ENCODE measurements at regions not wholly inside any gene's neighbourhood (a gene's known extent, or its start where the extent isn't known, plus 50 kb on each side); places are given as distances from the start of the nearest gene placed in this dataset.

DNA sequence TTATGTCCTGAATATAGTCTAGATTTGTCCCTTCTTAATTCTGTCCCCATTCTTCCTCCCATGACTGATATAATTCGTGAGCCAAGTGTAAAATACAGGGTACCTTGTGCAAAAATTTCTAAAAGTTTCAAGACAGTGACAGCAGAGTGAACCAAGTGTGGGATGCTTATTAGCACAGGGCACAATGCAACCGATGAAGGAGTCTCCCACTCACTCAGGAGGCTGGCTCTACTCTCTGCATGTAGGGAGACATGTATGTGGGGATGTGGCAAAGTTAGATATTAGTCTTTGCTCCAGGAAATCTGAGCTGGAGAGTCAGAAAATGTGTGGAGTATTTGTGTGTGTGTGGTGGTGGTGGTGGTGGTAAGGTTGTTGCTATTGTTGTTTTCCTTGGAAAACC, 305.9 kb downstream of the CHL1 start:
- TF ChIP-seq, protein P1, sequence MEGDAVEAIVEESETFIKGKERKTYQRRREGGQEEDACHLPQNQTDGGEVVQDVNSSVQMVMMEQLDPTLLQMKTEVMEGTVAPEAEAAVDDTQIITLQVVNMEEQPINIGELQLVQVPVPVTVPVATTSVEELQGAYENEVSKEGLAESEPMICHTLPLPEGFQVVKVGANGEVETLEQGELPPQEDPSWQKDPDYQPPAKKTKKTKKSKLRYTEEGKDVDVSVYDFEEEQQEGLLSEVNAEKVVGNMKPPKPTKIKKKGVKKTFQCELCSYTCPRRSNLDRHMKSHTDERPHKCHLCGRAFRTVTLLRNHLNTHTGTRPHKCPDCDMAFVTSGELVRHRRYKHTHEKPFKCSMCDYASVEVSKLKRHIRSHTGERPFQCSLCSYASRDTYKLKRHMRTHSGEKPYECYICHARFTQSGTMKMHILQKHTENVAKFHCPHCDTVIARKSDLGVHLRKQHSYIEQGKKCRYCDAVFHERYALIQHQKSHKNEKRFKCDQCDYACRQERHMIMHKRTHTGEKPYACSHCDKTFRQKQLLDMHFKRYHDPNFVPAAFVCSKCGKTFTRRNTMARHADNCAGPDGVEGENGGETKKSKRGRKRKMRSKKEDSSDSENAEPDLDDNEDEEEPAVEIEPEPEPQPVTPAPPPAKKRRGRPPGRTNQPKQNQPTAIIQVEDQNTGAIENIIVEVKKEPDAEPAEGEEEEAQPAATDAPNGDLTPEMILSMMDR (conservative IDR thresholded peaks at IDR 0.05; ENCODE audit: low read depth), result no peak
- ChIA-PET CTCF (no interaction called here), POLR2A (ENCODE audit: low non-redundant PET) (no interaction called here)
- DNase-seq (ENCODE audit: low spot score), result no peak
- H3K27ac ChIP-seq, result no peak overlapping the region

DNA sequence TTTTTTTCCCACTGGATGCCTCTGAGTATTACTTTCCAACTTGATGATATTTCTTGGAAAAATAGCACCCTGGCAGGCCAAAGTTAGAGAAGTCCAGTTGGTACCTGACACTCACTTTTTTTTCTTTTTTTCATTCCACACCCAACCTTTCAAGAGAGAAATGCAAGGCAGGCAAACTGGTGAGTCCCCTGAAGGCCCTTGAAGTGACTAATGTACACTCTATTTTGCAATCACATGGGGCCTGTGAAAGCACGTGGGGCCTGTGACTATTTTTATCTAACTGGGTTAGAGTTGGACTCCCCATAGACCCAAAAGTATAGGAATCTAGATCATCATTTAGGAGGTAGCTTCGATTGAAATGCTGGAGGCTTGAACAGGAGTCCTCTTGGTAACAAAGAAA, 316.7 kb downstream of the CHL1 start:
- POLR2A ChIA-PET (ENCODE audit: low non-redundant PET), result no interaction called here
- TF ChIP-seq, protein P1 (conservative IDR thresholded peaks at IDR 0.05; ENCODE audit: low read depth), result no peak
- no peak overlapping the region for H3K27ac ChIP-seq
- DNase-seq (ENCODE audit: low spot score), result no peak
- CTCF ChIA-PET, result no interaction called here

DNA sequence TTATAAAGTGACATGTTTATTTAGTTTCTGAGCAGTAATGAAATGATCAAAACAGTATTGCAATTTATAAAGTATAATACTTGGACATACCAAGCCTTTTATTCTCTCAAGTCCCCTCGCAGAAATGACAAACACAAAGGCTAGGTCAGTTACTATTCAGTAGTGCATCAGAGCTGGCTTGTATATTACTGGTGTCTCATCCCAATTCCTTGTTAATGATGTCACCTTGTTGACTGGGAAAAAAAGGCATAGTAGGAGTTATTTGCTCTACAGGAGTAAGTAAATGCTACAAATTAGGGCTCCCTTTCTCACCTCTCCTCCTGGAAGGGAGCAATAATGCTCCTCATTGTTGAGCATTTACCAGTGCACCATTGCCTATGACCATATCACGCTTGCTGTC, 317.6 kb downstream of the CHL1 start:
- POLR2A ChIA-PET (ENCODE audit: low non-redundant PET), result no interaction called here
- CTCF ChIA-PET, result no interaction called here
- DNase-seq (ENCODE audit: low spot score), result no peak
- no peak overlapping the region for H3K27ac ChIP-seq
- TF ChIP-seq, protein P1 (conservative IDR thresholded peaks at IDR 0.05; ENCODE audit: low read depth), result no peak

DNA sequence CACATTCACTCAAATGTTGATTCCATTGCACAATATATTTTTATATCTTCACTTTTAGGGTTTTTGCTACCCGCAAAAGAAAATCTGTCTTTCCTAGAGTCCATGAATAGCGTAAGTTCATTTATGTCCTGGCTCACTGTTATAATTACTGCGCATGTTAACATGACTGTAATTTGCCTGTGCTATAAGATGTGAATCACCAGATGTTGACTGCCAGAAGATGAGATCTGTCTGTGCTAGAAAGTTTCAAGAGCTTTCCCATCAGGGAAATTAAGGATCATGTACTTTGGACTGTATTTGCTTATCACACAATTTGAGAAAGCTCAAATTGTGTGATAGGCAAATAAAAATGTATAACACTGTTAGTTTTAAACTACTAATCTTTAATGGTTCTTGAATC, 322.5 kb downstream of the CHL1 start:
- H3K27ac ChIP-seq, result no peak overlapping the region
- POLR2A ChIA-PET (ENCODE audit: low non-redundant PET), result no interaction called here
- TF ChIP-seq, protein P1 (conservative IDR thresholded peaks at IDR 0.05; ENCODE audit: low read depth), result no peak
- DNase-seq (ENCODE audit: low spot score), result no peak
- CTCF ChIA-PET, result no interaction called here

DNA sequence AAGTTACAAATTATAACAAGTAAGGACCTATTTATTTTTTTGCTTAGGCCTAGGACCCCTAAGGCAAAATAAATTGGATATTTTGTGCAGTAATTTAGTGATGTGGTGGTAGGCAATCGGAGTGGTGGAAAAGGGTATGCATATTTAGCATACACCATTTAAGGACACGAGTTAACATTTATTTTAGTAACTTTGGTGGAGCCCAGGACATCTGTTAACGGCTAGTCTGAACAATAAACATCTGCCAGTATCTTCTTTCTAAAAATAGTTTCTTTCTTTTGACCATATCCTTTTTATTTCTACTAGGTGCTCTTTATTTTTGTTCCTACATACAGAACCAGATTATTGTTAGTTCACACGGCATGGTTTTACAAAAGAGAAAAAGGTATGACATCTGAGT, 326.3 kb downstream of the CHL1 start:
- TF ChIP-seq, protein P1 (conservative IDR thresholded peaks at IDR 0.05; ENCODE audit: low read depth), result no peak
- ChIA-PET POLR2A (ENCODE audit: low non-redundant PET) (no interaction called here), CTCF (no interaction called here)
- no peak for DNase-seq (ENCODE audit: low spot score)
- H3K27ac ChIP-seq, result no peak overlapping the region

DNA sequence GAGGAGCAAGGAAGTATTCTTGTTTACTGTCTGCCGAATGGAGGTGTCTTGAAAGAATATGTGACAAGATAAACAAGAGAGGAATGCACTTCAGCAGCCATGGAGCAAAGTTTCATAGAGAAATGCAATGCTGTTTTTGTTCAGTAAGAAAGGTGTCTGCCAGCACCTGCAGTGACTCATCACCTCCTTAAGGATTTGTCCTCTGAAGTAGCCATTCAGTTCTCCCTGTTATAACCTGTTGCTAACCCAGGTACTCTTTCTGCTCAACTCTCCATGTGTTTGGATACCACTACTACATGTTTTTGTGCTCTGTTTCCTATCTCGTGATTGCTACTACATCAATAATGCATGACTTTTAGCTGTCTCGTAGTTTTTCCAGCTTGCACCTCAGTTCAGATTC, 328.9 kb downstream of the CHL1 start:
- H3K27ac ChIP-seq, result no peak overlapping the region
- TF ChIP-seq, protein P1 (conservative IDR thresholded peaks at IDR 0.05; ENCODE audit: low read depth), result no peak
- no peak for DNase-seq (ENCODE audit: low spot score)
- POLR2A ChIA-PET (ENCODE audit: low non-redundant PET), result no interaction called here
- CTCF ChIA-PET, result no interaction called here
